BJ (cell line): ENCODE measurements at regions not wholly inside any gene's neighbourhood (a gene's known extent, or its start where the extent isn't known, plus 50 kb on each side); places are given as distances from the start of the nearest gene placed in this dataset.

ENCODE experiments used
- CTCF ChIA-PET: fragments of 350-600 bp; formaldehyde crosslinking; extraction: SDS; loops from one replicate; lab custom pipeline; 2021; ENCODE audit warnings: antibody characterized with exemption, inconsistent platforms; lab: Yijun Ruan, JAX
- POLR2A ChIA-PET: fragments of 300-600 bp; sonication (Branson Sonifier 250); formaldehyde crosslinking; extraction: SDS; loops from one replicate; lab custom pipeline; 2021; ENCODE audit warnings: antibody characterized with exemption; lab: Charles Lee
- DNase-seq: peaks from one replicate; pipeline ENCODE4 v3.0.0-alpha.2; 2011; ENCODE audit warnings: low read depth
- H3K27me3 ChIP-seq: 2 replicates; pipeline ENCODE4 v1.6.0; 2011; ENCODE audit warnings: low read length; ENCODE audit not compliant: control insufficient read depth, insufficient read depth
- H3K36me3 ChIP-seq: 2 replicates; pipeline ENCODE4 v1.5.1; 2011; ENCODE audit warnings: low read length; ENCODE audit not compliant: control insufficient read depth, insufficient read depth
- H3K4me3 ChIP-seq: 2 replicates; pipeline ENCODE4 v1.5.1; 2011; ENCODE audit warnings: low read depth, mild to moderate bottlenecking, control low read depth, low read length
- CTCF ChIP-seq: IDR thresholded peaks from 2 replicates; pipeline ENCODE4 v1.5.1; 2011; ENCODE audit warnings: low read depth, mild to moderate bottlenecking, control low read depth, inconsistent platforms, low read length, moderate library complexity; ENCODE audit not compliant: insufficient read depth

- no peaks in the 10 kb centered on the region for H3K27me3 ChIP-seq
- ChIA-PET CTCF (interaction anchor here (1.3 kb wide), 1 partner anchor 9 kb away, joined by 3 read pairs; no protein-coding TSS in a partner anchor), POLR2A (no interaction called here)
- H3K4me3 ChIP-seq = no peak overlapping the region
- no peak for DNase-seq
- H3K36me3 ChIP-seq = no peaks in the 10 kb centered on the region
- no peak for TF ChIP-seq CTCF
Observed at GRCh38 chr9:105877721-105878120, 183.4 kb downstream of the TMEM38B start.

GRCh38 chr9:105879181-105879580, 184.8 kb downstream of the TMEM38B start:
- no peak for TF ChIP-seq CTCF
- Histone ChIP-seq H3K4me3 (no peak overlapping the region), H3K27me3 (no peaks in the 10 kb centered on the region), H3K36me3 (no peaks in the 10 kb centered on the region)
- DNase-seq = no peak
- ChIA-PET POLR2A (no interaction called here), CTCF (interaction anchor here (0.6 to 1.9 kb wide), 7 partner anchors 9 to 970 kb away, joined by 3 to 7 read pairs (median 3); no protein-coding TSS in a partner anchor)

GRCh38 chr9:105880517-105880916, 186.2 kb downstream of the TMEM38B start:
- no peak for DNase-seq
- Histone ChIP-seq H3K27me3 (no peaks in the 10 kb centered on the region), H3K36me3 (no peaks in the 10 kb centered on the region), H3K4me3 (no peak overlapping the region)
- ChIA-PET POLR2A (no interaction called here), CTCF (interaction anchor here (1.0 to 2.4 kb wide), 6 partner anchors 8 to 450 kb away, joined by 3 to 11 read pairs (median 4); no protein-coding TSS in a partner anchor)
- TF ChIP-seq CTCF = no peak

GRCh38 chr9:105881021-105881420, 186.7 kb downstream of the TMEM38B start:
- no peaks in the 10 kb centered on the region for H3K36me3 ChIP-seq
- ChIA-PET CTCF (interaction anchor here (0.6 to 2.4 kb wide), 22 partner anchors 8 to 1292 kb away, joined by 3 to 20 read pairs (median 3); no protein-coding TSS in a partner anchor), POLR2A (no interaction called here)
- DNase-seq = no peak
- no peak for TF ChIP-seq CTCF
- no peak overlapping the region for H3K4me3 ChIP-seq
- no peaks in the 10 kb centered on the region for H3K27me3 ChIP-seq

GRCh38 chr9:105881654-105882349, 187.5 kb downstream of the TMEM38B start:
- ChIA-PET POLR2A (no interaction called here), CTCF (interaction anchor here (0.6 to 2.4 kb wide), 24 partner anchors 9 to 1291 kb away, joined by 3 to 20 read pairs (median 3); no protein-coding TSS in a partner anchor)
- peak; percentile 89 for TF ChIP-seq CTCF
- Histone ChIP-seq H3K36me3 (no peaks in the 10 kb centered on the region), H3K27me3 (no peaks in the 10 kb centered on the region), H3K4me3 (no peak overlapping the region)
- DNase-seq = no peak
